Activated T-helper 2 cell treated with anti-CD3 and anti-CD28 coated beads, Interferon-gamma antibody, Interleukin-2, Interleukin-4, amounts not matched to agents 10 μg/mL and 5 μg/mL and 100 μg/mL, durations not matched to agents 14 hours and 24 hours and 36 hours (primary cell): ENCODE measurements at regions not wholly inside any gene's neighbourhood (a gene's known extent, or its start where the extent isn't known, plus 50 kb on each side); places are given as distances from the start of the nearest gene placed in this dataset.
"Not testable (repeated sequence)": the region's sequence is repeated elsewhere in the genome, so short reads cannot be mapped to it uniquely, and the experiment has no call there.

Experiments
- DNase-seq: peaks from one replicate; pipeline ENCODE4 v3.0.0; 2021; ENCODE audit warnings: low spot score
- H3K27ac Mint-ChIP-seq: one replicate; pipeline ENCODE4 v1.8.0; 2021; ENCODE audit warnings: mixed read lengths
- H3K27me3 Mint-ChIP-seq: one replicate; pipeline ENCODE4 v1.8.0; 2021; ENCODE audit warnings: low read depth, mixed read lengths
- H3K36me3 Mint-ChIP-seq: one replicate; pipeline ENCODE4 v1.8.0; 2021; ENCODE audit warnings: low read depth, mixed read lengths
- H3K4me1 Mint-ChIP-seq: one replicate; pipeline ENCODE4 v1.8.0; 2021; ENCODE audit warnings: low read depth, mixed read lengths
- H3K4me3 Mint-ChIP-seq: one replicate; pipeline ENCODE4 v1.8.0; 2021; ENCODE audit warnings: low read depth, mild to moderate bottlenecking, moderate library complexity, mixed read lengths
- H3K9me3 Mint-ChIP-seq: one replicate; pipeline ENCODE4 v1.8.0; 2021; ENCODE audit warnings: mixed read lengths
- intact Hi-C: fragments of 100-400 bp; cut with micrococcal nuclease; formaldehyde crosslinking; loops from one replicate; pipeline ENCODE4 v1.15.1; 2023

GRCh38 chr13:81017513-81018152 lies 676.7 kb upstream of the SPRY2 start:
- Mint-ChIP-seq H3K9me3 (peaks cover 15% of the 10 kb centered on the region), H3K27me3 (no peaks in the 10 kb centered on the region), H3K4me1 (no peaks in the 10 kb centered on the region), H3K27ac (no peak overlapping the region), H3K36me3 (no peaks in the 10 kb centered on the region), H3K4me3 (no peak overlapping the region)
- intact Hi-C loops = loop anchor here (10.0 kb wide), 1 partner anchor 673 kb away; the partner anchor contains the start of gene SPRY2
- DNase-seq = no peak

GRCh38 chr13:81012031-81012430 lies 671.1 kb upstream of the SPRY2 start:
- Mint-ChIP-seq H3K27ac (no peak overlapping the region), H3K4me1 (no peaks in the 10 kb centered on the region), H3K36me3 (no peaks in the 10 kb centered on the region), H3K4me3 (no peak overlapping the region), H3K9me3 (peaks cover 35% of the 10 kb centered on the region), H3K27me3 (no peaks in the 10 kb centered on the region)
- no peak for DNase-seq
- intact Hi-C loops = loop anchor here (10.0 kb wide), 1 partner anchor 667 kb away; the partner anchor contains the start of gene SPRY2

GRCh38 chr13:81001828-81002385 lies 661.0 kb upstream of the SPRY2 start:
- no peak for DNase-seq
- intact Hi-C loops = no loop called here
- Mint-ChIP-seq H3K4me1 (no peaks in the 10 kb centered on the region), H3K9me3 (peaks cover 14% of the 10 kb centered on the region), H3K36me3 (no peaks in the 10 kb centered on the region), H3K27me3 (no peaks in the 10 kb centered on the region), H3K4me3 (no peak overlapping the region), H3K27ac (no peak overlapping the region)

- H3K27me3 Mint-ChIP-seq, DNase-seq, intact Hi-C loops, H3K4me3 Mint-ChIP-seq, H3K36me3 Mint-ChIP-seq, H3K4me1 Mint-ChIP-seq, H3K27ac Mint-ChIP-seq: not testable (repeated sequence)
- H3K9me3 Mint-ChIP-seq = peaks cover 12% of the 10 kb centered on the region
Measured at GRCh38 chr13:80998603-80999002, 657.7 kb upstream of the SPRY2 start.

- Mint-ChIP-seq H3K4me3 (no peak overlapping the region), H3K4me1 (no peaks in the 10 kb centered on the region), H3K36me3 (no peaks in the 10 kb centered on the region), H3K27me3 (no peaks in the 10 kb centered on the region), H3K9me3 (peaks cover 17% of the 10 kb centered on the region), H3K27ac (no peak overlapping the region)
- intact Hi-C loops = no loop called here
- no peak for DNase-seq
Measured at GRCh38 chr13:80989747-80990146, 648.8 kb upstream of the SPRY2 start.

- no peaks in the 10 kb centered on the region for H3K4me1 Mint-ChIP-seq
- H3K27ac Mint-ChIP-seq = no peak overlapping the region
- H3K36me3 Mint-ChIP-seq = no peaks in the 10 kb centered on the region
- peaks cover 17% of the 10 kb centered on the region for H3K9me3 Mint-ChIP-seq
- no peak for DNase-seq
- intact Hi-C loops = no loop called here
- no peaks in the 10 kb centered on the region for H3K27me3 Mint-ChIP-seq
- no peak overlapping the region for H3K4me3 Mint-ChIP-seq
Measured at GRCh38 chr13:80989241-80989640, 648.3 kb upstream of the SPRY2 start.

GRCh38 chr13:80988391-80989151 lies 647.6 kb upstream of the SPRY2 start:
- Mint-ChIP-seq H3K27ac (no peak overlapping the region), H3K36me3 (no peaks in the 10 kb centered on the region), H3K4me1 (no peaks in the 10 kb centered on the region), H3K27me3 (no peaks in the 10 kb centered on the region), H3K9me3 (peaks cover 17% of the 10 kb centered on the region), H3K4me3 (no peak overlapping the region)
- DNase-seq = no peak
- intact Hi-C loops = no loop called here

GRCh38 chr13:80979035-80979641 lies 638.2 kb upstream of the SPRY2 start:
- no peak for DNase-seq
- intact Hi-C loops = no loop called here
- Mint-ChIP-seq H3K36me3 (no peaks in the 10 kb centered on the region), H3K9me3 (no peaks in the 10 kb centered on the region), H3K27me3 (no peaks in the 10 kb centered on the region), H3K4me1 (no peaks in the 10 kb centered on the region), H3K27ac (no peak overlapping the region), H3K4me3 (no peak overlapping the region)

- Mint-ChIP-seq H3K9me3 (no peaks in the 10 kb centered on the region), H3K36me3 (no peaks in the 10 kb centered on the region), H3K4me1 (no peaks in the 10 kb centered on the region), H3K27me3 (no peaks in the 10 kb centered on the region), H3K27ac (no peak overlapping the region), H3K4me3 (no peak overlapping the region)
- intact Hi-C loops = no loop called here
- no peak for DNase-seq
Measured at GRCh38 chr13:80977168-80977567, 636.2 kb upstream of the SPRY2 start.

GRCh38 chr13:80975903-80976302 lies 635.0 kb upstream of the SPRY2 start:
- H3K9me3 Mint-ChIP-seq = no peaks in the 10 kb centered on the region
- no peak overlapping the region for H3K4me3 Mint-ChIP-seq
- intact Hi-C loops = no loop called here
- H3K27me3 Mint-ChIP-seq = no peaks in the 10 kb centered on the region
- no peaks in the 10 kb centered on the region for H3K4me1 Mint-ChIP-seq
- DNase-seq = no peak
- no peak overlapping the region for H3K27ac Mint-ChIP-seq
- no peaks in the 10 kb centered on the region for H3K36me3 Mint-ChIP-seq

- Mint-ChIP-seq H3K36me3 (no peaks in the 10 kb centered on the region), H3K4me3 (no peak overlapping the region), H3K27ac (no peak overlapping the region), H3K4me1 (no peaks in the 10 kb centered on the region), H3K27me3 (no peaks in the 10 kb centered on the region), H3K9me3 (no peaks in the 10 kb centered on the region)
- intact Hi-C loops = no loop called here
- DNase-seq = no peak
Measured at GRCh38 chr13:80973721-80974120, 632.8 kb upstream of the SPRY2 start.

GRCh38 chr13:80972857-80973478 lies 632.0 kb upstream of the SPRY2 start:
- H3K27ac Mint-ChIP-seq = no peak overlapping the region
- H3K4me3 Mint-ChIP-seq = no peak overlapping the region
- no peaks in the 10 kb centered on the region for H3K36me3 Mint-ChIP-seq
- DNase-seq = no peak
- H3K9me3 Mint-ChIP-seq = no peaks in the 10 kb centered on the region
- intact Hi-C loops = no loop called here
- H3K4me1 Mint-ChIP-seq = no peaks in the 10 kb centered on the region
- H3K27me3 Mint-ChIP-seq = no peaks in the 10 kb centered on the region
